Stimulated activated CD8-positive, alpha-beta memory T cell treated with anti-CD3 and anti-CD28 coated beads, Interleukin-2, amount 100 ng/mL, for 48 hours (primary cell): ENCODE measurements at regions not wholly inside any gene's neighbourhood (a gene's known extent, or its start where the extent isn't known, plus 50 kb on each side); places are given as distances from the start of the nearest gene placed in this dataset.
"Not testable (repeated sequence)": the region's sequence is repeated elsewhere in the genome, so short reads cannot be mapped to it uniquely, and the experiment has no call there.

Source experiments
- DNase-seq, 2 donors: peaks; one replicate each; pipeline ENCODE4 v3.0.0-alpha.2; 2020; ENCODE audit warnings: low read depth in 2 of 2

DNA sequence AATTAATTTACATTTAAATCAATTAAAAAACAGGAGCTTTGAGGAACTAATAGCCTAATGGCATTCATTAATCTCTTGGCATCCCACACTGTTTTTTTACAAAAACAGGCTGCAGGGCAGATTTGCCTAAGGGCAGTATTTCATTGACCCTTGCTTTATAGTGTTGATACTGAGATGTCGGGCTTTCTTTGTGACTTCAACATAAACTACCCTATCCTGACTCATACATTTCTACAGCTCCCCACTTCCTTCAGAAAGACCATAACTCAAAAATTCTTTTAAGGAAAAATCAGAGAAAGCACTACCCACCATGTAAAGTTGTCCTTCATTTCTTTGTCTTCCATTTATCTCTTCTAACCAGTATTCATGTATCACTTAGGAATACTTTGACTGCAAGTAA is 92.2 kb upstream of the NT5E start:
- DNase-seq: no peak

DNA sequence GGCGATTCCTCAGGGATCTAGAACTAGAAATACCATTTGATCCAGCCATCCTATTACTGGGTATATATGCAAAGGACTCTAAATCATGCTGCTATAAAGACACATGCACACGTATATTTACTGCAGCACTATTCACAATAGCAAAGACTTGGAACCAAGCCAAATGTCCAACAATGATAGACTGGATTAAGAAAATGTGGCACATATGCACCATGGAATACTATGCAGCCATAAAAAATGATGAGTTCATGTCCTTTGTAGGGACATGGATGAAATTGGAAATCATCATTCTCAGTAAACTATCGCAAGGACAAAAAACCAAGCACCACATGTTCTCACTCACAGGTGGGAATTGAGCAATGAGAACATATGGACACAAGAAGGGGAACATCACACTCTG is 93.1 kb upstream of the NT5E start:
- not testable (repeated sequence) for DNase-seq

DNA sequence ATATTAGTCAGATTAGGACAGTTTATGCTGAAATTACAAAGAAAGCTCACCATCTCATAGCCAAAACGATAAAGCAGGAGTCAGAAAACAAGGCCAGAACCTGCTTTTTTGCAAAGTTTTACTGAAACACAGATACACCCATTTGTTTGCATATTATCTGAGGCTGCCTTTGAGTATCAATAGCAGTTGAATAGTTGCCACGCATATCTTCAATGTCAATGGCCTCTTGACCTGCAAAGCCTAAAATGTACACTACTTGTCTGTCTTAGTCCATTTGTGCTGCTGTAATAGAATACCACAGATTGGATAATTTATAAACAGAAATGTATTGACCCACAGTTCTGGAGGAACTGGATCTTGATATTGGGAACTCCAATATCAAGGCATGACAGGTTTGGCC is 94.1 kb upstream of the NT5E start:
- no peak for DNase-seq

DNA sequence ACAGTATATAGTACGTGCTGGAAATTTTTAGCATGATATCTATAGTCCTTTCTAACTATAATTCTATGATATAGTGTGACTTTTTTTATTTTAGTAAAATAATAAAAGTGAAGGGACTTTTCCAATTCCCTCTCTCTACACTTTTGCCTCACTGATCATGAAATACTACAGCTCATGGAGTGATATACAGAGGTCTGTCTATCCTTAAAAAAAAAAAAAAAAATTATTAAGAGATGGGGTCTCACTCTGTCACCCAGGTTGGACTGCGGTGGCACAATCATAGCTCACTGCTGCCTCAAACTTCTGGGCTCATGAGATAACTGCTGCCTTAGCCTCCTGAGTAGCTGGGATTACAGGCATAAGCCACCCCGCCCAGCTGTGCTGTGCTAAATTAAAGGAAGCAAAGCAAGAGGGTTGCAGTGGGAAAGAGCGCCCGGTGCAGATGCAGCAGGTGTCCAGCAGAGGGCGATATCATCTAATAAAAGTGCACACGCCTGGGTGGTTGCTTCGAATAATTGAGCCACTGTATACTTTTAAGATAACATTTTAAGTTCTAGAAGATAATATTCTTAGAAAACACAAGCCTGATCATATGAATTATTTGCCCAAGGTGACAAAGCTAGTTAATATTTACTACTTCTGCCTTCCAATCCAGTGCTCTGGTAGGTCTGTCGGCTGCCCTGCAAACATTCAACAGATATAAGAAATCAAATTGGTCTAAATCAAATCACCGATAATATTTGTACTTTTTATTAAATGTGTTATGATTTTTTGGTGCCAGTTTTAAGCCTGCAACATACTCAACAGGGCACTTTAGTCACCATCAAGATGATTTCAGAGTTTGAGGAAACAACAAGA is 94.9 kb upstream of the NT5E start:
- peak; percentile 36 to 45 for DNase-seq

DNA sequence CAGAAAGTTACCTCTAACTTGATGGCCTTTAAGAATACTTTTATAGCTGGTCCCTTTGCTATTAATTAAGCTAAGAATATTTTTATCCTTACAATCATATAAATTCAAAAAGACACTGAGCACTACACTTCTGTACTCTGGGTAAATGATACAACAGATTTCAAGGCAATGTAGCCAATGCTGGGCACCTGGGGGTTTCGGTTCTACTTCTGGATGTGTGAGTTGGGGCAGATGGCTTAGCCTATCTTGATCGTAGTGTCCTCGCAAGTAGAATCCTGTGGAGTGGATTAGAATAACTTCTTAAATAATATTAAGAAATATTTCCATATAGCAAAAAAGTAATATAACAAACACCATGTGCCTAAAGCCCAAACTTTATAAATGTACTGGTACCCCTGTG is 96.9 kb upstream of the NT5E start:
- no peak for DNase-seq

DNA sequence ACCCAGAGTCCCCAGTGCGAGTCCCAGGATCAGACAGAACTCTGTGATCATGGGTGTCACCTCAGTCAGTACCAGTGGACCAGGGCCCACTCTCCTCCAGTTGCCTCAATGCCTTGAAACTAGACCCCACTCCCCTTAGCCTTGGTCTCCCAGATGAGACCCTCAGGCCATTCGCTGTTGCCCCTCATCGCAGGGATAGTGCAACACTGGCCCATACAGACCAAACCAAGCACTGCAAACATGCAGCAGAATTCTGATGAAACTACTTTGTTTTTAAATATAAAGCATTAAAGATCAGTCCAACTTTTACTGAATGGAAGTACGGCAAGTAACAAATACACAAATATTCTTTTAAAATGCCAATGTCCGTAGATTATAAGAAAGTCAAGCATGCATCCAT is 101.2 kb upstream of the NT5E start:
- no peak for DNase-seq

DNA sequence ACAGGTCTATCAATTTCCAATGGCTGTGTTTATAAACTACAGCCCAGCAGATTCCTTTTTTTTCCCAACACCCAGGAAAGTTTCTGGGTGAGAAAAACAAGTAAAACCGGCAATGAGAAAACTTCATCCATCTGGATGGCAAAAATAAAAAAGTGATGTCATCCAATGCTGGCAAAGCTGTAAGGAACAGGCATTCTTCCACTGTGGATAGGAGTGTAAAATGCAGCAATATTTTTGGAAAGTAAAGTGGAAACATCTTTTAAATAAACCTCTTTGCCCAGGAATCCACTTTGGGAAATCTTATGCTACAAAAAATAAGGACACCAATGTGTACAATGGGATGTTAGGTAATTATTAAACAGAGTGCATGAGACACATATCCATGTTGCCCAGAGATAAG is 102.1 kb upstream of the NT5E start:
- no peak for DNase-seq

DNA sequence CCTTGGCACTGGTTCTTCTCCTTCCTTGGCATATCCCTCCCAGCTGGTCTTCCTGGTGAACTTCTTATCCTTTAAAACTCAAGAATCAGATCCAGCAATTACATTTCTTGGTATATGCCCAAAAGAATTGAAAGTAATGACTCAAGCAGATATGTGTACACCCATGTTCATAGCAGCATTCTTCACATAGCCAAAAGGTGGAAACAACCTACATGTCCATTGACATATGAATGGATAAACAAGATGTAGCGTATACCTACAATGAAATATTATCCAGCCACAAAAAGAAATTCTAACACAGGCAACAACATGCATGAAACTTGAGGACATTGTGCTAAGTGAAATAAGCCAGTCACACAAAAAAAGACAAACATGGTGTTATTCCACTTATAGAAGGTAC is 103.7 kb upstream of the NT5E start:
- DNase-seq: no peak

DNA sequence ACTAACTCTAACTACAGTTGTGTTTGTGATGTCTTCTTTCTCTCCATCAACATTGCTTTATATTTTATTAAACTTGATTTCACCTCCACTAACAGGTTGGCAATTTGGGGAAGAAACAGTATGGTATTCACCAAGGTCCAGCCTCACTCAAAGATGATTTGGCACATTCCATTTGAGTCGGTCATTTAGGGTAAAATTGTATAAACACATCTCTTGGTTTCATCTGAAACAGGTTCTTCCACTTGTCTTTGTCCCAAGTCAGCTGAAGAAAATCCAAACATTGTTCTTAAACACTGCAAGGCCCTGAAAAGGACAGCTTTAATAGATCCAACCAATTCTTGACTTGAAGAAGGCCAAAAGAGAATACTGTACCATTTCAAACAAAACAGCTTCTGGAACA is 104.9 kb upstream of the NT5E start:
- no peak for DNase-seq

DNA sequence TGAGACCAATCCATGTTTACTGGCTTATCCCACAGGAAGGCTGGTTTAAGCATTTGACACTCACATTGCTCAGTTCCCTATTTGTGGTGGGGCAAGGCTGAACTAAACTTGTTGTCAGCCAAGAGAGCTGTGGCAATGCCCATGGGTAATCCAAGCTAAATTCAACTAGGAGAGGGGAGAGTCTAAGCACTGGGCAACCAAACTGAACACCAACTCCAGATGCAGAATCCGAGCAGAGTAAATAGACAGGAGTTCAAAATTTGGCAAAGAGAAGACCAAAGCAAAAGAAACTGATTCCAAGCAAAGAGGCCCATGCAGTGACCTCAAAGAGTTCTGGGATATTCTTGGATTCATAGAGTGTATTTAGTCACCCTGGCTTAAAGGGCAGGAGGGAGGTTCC is 106.5 kb upstream of the NT5E start:
- no peak for DNase-seq

DNA sequence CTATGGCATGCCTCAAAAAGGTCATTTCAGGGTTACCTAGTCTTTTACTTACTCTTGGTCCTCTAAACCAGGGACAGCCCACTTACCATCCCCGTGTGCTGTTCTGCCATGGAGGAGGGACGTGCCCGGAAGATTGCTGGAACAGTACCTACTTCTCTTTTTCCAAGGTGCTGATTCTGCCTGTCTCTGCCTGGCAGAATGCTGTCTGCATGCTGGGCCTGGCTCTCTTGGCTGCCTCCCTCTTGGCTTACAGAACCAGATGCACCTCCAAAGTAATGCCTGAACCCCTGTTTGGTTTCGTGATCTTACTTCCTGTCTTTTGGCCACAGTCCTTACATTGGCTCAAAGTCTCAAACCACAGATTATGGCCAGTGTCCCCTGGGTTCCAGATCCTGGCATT is 120.7 kb upstream of the NT5E start:
- no peak for DNase-seq

DNA sequence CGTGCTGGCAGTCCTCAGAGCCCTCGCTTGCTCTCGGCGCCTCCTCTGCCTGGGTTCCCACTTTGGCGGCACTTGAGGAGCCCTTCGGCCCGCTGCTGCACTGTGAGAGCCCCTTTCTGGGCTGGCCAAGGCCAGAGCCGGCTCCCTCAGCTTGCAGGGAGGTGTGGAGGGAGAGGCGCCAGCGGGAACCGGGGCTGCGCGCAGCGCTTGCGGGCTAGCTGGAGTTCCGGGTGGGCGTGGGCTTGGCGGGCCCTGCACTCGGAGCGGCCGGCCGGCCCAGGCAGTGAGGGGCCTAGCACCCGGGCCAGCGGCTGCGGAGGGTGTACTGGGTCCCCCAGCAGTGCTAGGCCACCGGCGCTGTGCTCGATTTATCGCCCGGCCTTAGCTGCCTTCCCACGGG is 124.1 kb upstream of the NT5E start:
- not testable (repeated sequence) for DNase-seq

DNA sequence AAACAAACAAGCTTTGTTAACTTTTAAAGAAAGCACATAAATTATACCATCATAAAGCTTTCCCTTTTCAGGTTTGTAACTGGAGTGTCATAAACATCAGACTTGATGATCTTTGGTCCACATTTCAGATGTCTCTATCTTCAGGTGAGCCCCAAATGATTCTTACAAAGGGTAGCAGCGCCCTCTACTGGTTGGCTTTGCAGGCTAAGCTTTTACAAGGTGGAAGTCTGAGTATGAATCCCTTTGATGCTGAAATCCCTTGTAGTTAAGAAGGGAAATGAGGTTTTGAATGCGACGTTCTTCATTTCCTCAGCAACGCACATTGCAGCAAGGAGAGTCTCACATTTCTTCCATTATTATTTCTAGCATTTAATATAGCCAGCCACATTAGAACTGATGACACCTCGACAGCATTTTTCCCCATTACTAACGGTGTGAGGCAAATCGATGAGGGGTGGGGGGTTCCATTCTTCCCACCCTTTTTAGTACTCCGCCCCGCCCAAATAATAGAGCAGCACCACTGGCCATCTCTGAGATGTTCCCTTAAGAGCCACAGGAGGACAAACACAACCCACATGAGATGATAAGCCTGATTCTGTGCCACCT is 126.3 kb upstream of the NT5E start:
- peak; percentile 59 to 63 for DNase-seq

DNA sequence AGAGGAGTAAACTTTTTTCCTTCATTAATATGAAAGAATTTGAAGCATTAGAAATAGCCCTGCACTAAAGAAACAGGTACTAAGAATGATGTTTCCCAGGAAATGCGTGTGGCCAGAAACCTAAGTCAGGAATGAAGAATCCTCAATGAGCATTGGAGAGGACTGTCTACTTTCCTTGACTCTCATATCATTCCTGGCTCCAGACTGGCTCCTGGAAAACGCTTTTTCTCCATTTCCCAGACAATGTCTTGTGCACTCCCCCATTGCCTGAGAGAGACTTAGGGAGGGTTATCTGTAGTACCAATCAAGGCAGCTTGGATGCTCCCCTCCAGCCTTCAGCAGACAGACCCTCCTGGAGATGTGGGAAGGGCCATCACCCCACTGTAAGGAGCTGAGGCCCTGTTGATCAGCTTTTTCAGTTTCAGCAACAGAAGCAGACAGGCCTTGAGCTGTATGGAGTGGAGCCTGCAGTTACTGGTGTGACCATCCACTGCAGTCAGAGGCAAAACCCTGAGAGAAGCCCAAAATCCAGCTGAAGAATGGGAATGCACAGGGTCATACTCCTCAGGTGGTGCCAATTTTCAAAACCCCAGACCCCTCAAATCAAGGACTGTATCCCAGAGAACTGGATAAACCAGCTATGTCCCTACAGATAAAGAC is 127.3 kb upstream of the NT5E start:
- no peak for DNase-seq

DNA sequence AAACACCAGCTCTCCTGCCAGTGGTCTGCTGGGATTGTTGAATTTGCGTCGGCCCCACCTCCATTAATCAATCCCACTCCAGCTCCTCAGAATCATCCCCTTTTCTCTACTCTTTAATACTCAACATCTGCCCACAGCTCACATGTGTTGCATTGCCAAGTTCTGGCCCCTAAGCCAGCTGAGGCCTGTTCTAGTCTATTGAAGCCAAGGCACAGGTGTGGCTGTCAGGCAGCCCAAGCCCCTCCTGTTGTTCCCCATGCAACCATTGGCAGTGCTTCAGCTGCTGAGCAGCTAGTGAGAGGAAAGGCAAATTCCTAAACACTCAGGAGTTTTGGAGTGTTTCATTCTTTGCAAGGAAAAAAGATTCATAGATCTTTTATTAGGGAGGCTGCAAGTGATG is 128.0 kb upstream of the NT5E start:
- DNase-seq: no peak

DNA sequence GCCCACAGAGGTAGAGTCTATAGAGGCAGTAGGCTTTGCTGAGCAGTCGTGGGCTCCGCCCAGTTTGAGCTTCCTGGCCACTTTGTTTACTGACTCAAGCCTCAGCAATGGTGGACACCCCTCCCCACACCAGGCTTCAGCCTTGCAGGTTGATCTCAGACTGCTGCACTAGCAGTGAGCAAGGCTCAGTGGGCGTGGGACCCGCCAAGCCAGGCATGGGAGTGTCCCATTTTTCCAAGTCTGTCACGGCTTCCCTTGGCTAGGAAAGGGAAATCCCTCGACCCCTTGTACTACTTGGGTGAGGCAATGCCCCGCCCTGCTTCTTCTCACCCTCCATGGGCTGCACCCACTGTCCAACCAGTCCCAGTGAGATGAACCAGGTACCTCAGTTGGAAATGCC is 135.3 kb upstream of the NT5E start:
- no peak for DNase-seq

DNA sequence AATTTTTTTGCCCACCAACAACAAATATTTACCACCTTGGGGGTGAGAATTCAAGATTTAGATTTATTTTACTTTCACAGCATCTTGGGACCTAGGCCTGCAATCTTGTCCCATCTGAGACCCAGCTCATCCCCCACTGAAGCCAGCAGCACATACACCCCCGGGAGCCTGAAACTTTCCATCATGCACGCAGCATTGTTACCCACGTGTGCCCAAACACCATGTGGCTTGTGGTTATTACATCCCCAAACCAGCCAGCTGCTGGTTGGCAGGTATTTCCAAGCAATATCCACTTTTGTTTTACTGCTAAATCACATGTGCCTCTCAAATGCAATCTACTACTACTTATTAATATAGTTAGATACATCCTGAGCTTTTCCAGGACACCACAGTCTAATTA is 149.3 kb upstream of the NT5E start:
- DNase-seq: no peak

DNA sequence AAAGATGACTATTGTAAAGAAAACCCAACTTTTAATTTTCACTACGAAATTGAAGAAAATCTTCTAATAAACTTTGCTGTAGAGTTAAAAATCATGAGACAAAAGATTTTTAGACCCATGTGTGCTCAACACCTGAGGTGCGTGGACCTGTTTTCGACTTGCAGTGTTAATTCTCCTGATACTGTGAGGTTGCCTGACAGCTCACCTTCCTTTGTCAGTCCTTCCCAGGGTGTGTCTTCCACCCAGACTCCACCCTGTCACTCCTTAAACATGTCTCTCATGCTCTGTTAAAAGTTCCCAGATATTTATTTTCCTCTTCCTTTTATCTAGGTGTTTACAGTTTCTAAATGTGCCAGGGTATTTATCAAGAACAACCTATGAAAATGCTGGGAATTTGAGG is 151.3 kb upstream of the NT5E start:
- DNase-seq: no peak

DNA sequence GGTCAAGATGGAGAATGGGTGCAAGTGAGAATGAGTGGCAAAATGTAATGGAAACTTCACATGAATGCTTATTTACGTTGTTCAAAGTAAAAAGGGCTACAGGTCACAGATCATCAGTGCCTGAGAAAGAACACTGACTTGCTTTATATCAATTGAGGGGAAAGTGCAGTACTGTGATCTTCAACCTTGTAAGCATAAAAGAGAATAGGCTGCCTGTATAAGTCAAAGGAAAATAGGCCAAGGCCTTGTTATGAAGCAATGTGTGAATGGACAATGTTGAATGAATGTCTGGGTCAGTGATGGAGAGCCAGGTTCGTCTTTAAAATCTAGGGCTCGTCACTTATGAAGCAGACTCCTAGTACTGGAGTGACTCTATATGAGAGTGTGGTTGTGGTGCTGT is 158.6 kb upstream of the NT5E start:
- DNase-seq: no peak

DNA sequence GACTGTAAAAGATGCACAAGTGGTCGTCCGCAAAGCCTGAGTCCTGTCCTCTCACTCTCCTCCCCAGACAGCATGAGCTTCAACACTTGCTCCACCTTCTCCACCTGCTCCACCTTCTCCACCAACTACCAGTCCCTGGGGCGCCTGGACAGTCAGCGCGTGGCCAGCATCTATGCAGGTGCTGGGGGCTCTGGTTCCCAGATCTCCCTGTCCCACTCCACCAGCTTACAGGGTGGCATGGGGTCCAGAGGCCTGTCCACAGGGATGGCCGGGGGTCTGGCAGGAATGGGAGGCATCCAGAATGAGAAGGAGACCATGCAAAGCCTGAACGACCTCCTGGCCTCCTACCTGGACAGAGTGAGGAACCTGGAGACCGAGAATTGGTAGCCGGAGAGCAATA is 162.2 kb upstream of the NT5E start:
- no peak for DNase-seq

DNA sequence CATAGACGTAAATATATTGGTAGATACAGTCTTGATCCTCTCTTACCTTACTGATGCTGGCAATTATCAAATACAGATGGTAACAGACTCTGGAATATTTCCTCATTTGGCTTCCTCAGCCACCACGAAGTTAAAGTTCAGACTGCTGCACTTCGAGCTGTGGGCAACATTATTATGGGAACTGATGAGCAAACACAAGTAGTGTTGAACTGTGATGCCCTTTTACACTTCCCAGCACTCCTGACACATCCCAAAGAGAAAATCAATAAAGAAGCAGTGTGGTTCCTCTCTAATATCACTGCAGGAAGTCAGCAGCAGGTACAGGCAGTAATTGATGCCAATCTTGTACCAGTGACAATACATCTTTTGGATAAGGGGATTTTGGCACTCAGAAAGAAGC is 162.7 kb upstream of the NT5E start:
- DNase-seq: no peak

DNA sequence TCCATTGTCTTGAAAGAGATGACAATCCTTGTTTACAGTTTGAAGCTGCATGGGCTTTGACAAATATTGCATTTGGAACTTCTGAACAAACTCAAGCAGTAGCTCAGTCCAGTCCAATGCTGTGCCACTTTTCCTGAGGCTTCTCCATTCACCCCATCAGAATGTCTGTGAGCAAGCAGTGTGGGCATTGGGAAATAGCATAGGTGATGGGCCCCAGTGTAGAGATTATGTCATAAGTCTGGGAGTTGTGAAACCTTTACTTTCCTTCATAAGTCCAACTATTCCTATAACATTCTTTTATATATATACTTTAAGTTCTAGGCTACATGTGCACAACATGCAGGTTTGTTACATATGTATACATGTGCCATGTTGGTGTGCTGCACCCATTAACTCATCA is 163.4 kb upstream of the NT5E start:
- not testable (repeated sequence) for DNase-seq

DNA sequence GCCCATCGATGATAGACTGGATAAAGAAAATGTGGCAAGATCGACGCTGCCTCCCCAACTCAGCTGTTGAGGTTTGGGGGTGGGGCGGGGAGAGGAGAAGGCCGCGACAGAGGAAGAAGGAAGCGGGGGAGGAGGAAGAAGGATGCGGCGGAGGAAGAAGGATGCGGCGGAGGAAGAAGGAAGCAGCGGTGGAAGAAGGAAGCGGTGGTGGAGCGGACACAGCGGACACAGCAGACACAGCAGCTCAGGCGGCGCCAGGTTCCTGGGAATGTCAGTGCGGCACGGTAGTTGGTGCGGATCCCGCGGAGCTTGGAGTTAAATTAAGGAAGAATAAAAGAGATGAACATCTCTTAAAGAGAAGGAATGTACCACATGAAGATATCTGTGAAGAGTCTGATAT is 163.9 kb upstream of the NT5E start:
- no peak for DNase-seq
